ENCODE measurements at regions not wholly inside any gene's neighbourhood (a gene's known extent, or its start where the extent isn't known, plus 50 kb on each side); places are given as distances from the start of the nearest gene placed in this dataset.

- Histone ChIP-seq H3K36me3 (no peaks in the 10 kb centered on the region), H3K9me3 (no peaks in the 10 kb centered on the region), H3K4me3 (no peak overlapping the region), H3K27me3 (no peaks in the 10 kb centered on the region), H3K4me1 (peaks cover 0 to 3% of the 10 kb centered on the region in 2 donors), H3K27ac (no peak overlapping the region)
- no peak for TF ChIP-seq CTCF (IDR thresholded peaks at IDR 0.05)
- intact Hi-C loops (cut with DNase I) = no loop called here
- DNase-seq (ENCODE audit: low spot score in 2 of 2) = no peak
These were observed 166.6 kb downstream of the ZBTB18 start for GRCh38 chr1:244217711-244218110.

- Histone ChIP-seq H3K27me3 (no peaks in the 10 kb centered on the region), H3K4me1 (no peaks in the 10 kb centered on the region), H3K4me3 (no peak overlapping the region), H3K27ac (no peak overlapping the region), H3K36me3 (no peaks in the 10 kb centered on the region), H3K9me3 (no peaks in the 10 kb centered on the region)
- intact Hi-C loops (cut with DNase I) = no loop called here
- TF ChIP-seq CTCF (IDR thresholded peaks at IDR 0.05) = no peak
- no peak for DNase-seq (ENCODE audit: low spot score in 2 of 2)
These were observed 167.1 kb downstream of the ZBTB18 start for GRCh38 chr1:244218220-244218619.

GRCh38 chr1:244219149-244219548 lies 168.1 kb downstream of the ZBTB18 start:
- intact Hi-C loops (cut with DNase I) = no loop called here
- no peak overlapping the region for H3K27ac ChIP-seq
- no peak for TF ChIP-seq CTCF (IDR thresholded peaks at IDR 0.05)
- DNase-seq (ENCODE audit: low spot score in 2 of 2) = no peak
- no peaks in the 10 kb centered on the region for H3K36me3 ChIP-seq
- H3K4me1 ChIP-seq = no peaks in the 10 kb centered on the region
- H3K4me3 ChIP-seq = no peak overlapping the region
- H3K27me3 ChIP-seq = no peaks in the 10 kb centered on the region
- H3K9me3 ChIP-seq = no peaks in the 10 kb centered on the region

GRCh38 chr1:244219802-244220201 lies 168.7 kb downstream of the ZBTB18 start:
- TF ChIP-seq CTCF (IDR thresholded peaks at IDR 0.05) = no peak
- Histone ChIP-seq H3K27ac (no peak overlapping the region), H3K36me3 (no peaks in the 10 kb centered on the region), H3K9me3 (no peaks in the 10 kb centered on the region), H3K4me1 (no peaks in the 10 kb centered on the region), H3K4me3 (no peak overlapping the region), H3K27me3 (no peaks in the 10 kb centered on the region)
- intact Hi-C loops (cut with DNase I) = no loop called here
- no peak for DNase-seq (ENCODE audit: low spot score in 2 of 2)

GRCh38 chr1:244220410-244220809 lies 169.3 kb downstream of the ZBTB18 start:
- no peak for DNase-seq (ENCODE audit: low spot score in 2 of 2)
- Histone ChIP-seq H3K36me3 (no peaks in the 10 kb centered on the region), H3K4me3 (no peak overlapping the region), H3K27me3 (no peaks in the 10 kb centered on the region), H3K27ac (no peak overlapping the region), H3K4me1 (no peaks in the 10 kb centered on the region), H3K9me3 (no peaks in the 10 kb centered on the region)
- no peak for TF ChIP-seq CTCF (IDR thresholded peaks at IDR 0.05)
- intact Hi-C loops (cut with DNase I) = no loop called here

- H3K36me3 ChIP-seq = no peaks in the 10 kb centered on the region
- no peaks in the 10 kb centered on the region for H3K9me3 ChIP-seq
- intact Hi-C loops (cut with DNase I) = no loop called here
- no peaks in the 10 kb centered on the region for H3K27me3 ChIP-seq
- H3K4me3 ChIP-seq = no peak overlapping the region
- H3K27ac ChIP-seq = no peak overlapping the region
- no peak for TF ChIP-seq CTCF (IDR thresholded peaks at IDR 0.05)
- no peaks in the 10 kb centered on the region for H3K4me1 ChIP-seq
- DNase-seq (ENCODE audit: low spot score in 2 of 2) = no peak
These were observed 170.9 kb downstream of the ZBTB18 start for GRCh38 chr1:244221991-244222390.
